DMS79 (cell line): ENCODE measurements at regions not wholly inside any gene's neighbourhood (a gene's known extent, or its start where the extent isn't known, plus 50 kb on each side); places are given as distances from the start of the nearest gene placed in this dataset.

Experiments
- DNase-seq: peaks from one replicate; lab custom pipeline; 2025; lab: John Stamatoyannopoulos, UW

GRCh38 chr22:48981371-48982061 lies 846.2 kb downstream of the BRD1 start:
- no peak for DNase-seq

- no peak for DNase-seq
Measured at GRCh38 chr22:48980918-48981317, 846.8 kb downstream of the BRD1 start.

- DNase-seq = no peak
Measured at GRCh38 chr22:48980409-48980808, 847.3 kb downstream of the BRD1 start.

GRCh38 chr22:48979482-48979881 lies 848.2 kb downstream of the BRD1 start:
- no peak for DNase-seq

GRCh38 chr22:48976556-48977535 lies 850.8 kb downstream of the BRD1 start:
- no peak for DNase-seq

GRCh38 chr22:48975886-48976285 lies 851.8 kb downstream of the BRD1 start:
- DNase-seq = no peak

GRCh38 chr22:48975316-48975741 lies 852.3 kb downstream of the BRD1 start:
- no peak for DNase-seq

GRCh38 chr22:48974443-48975315 lies 853.0 kb downstream of the BRD1 start:
- no peak for DNase-seq

GRCh38 chr22:48973694-48974041 lies 854.0 kb downstream of the BRD1 start:
- no peak for DNase-seq

- no peak for DNase-seq
Measured at GRCh38 chr22:48972979-48973693, 854.5 kb downstream of the BRD1 start.

- DNase-seq = no peak
Measured at GRCh38 chr22:48968201-48968959, 859.3 kb downstream of the BRD1 start.

GRCh38 chr22:48963405-48963804 lies 864.3 kb downstream of the BRD1 start:
- DNase-seq = no peak

GRCh38 chr22:48961705-48962104 lies 866.0 kb downstream of the BRD1 start:
- DNase-seq = no peak

GRCh38 chr22:48960980-48961660 lies 866.6 kb downstream of the BRD1 start:
- no peak for DNase-seq

- DNase-seq = no peak
Measured at GRCh38 chr22:48960576-48960975, 867.1 kb downstream of the BRD1 start.

- DNase-seq = no peak
Measured at GRCh38 chr22:48959496-48959895, 868.2 kb downstream of the BRD1 start.

- DNase-seq = no peak
Measured at GRCh38 chr22:48957987-48958321, 869.7 kb downstream of the BRD1 start.

- DNase-seq = no peak
Measured at GRCh38 chr22:48957311-48957986, 870.2 kb downstream of the BRD1 start.
